ENCODE measurements at regions not wholly inside any gene's neighbourhood (a gene's known extent, or its start where the extent isn't known, plus 50 kb on each side); places are given as distances from the start of the nearest gene placed in this dataset.

- no peak for TF ChIP-seq CTCF (IDR thresholded peaks at IDR 0.05; ENCODE audit: extremely low read depth, missing control alignments)
- DNase-seq (ENCODE audit: low spot score): no peak
Observed at GRCh38 chr6:90709431-90709996, 122.6 kb upstream of the MAP3K7 start.

GRCh38 chr6:90708206-90708737 lies 121.4 kb upstream of the MAP3K7 start:
- no peak for DNase-seq (ENCODE audit: low spot score)
- no peak for TF ChIP-seq CTCF (IDR thresholded peaks at IDR 0.05; ENCODE audit: extremely low read depth, missing control alignments)

GRCh38 chr6:90707246-90707645 lies 120.4 kb upstream of the MAP3K7 start:
- no peak for TF ChIP-seq CTCF (IDR thresholded peaks at IDR 0.05; ENCODE audit: extremely low read depth, missing control alignments)
- no peak for DNase-seq (ENCODE audit: low spot score)

GRCh38 chr6:90703336-90703735 lies 116.5 kb upstream of the MAP3K7 start:
- DNase-seq (ENCODE audit: low spot score): no peak
- TF ChIP-seq CTCF (IDR thresholded peaks at IDR 0.05; ENCODE audit: extremely low read depth, missing control alignments): no peak

GRCh38 chr6:90701926-90702325 lies 115.1 kb upstream of the MAP3K7 start:
- TF ChIP-seq CTCF (IDR thresholded peaks at IDR 0.05; ENCODE audit: extremely low read depth, missing control alignments): no peak
- DNase-seq (ENCODE audit: low spot score): no peak

GRCh38 chr6:90701146-90701781 lies 114.4 kb upstream of the MAP3K7 start:
- TF ChIP-seq CTCF (IDR thresholded peaks at IDR 0.05; ENCODE audit: extremely low read depth, missing control alignments): no peak
- DNase-seq (ENCODE audit: low spot score): peak; percentile 12

GRCh38 chr6:90695316-90695715 lies 108.4 kb upstream of the MAP3K7 start:
- no peak for DNase-seq (ENCODE audit: low spot score)
- TF ChIP-seq CTCF (IDR thresholded peaks at IDR 0.05; ENCODE audit: extremely low read depth, missing control alignments): no peak

Data from GM20000 (cell line).